Activated CD4-positive, alpha-beta T cell treated with anti-CD3 and anti-CD28 coated beads, Interleukin-2, Interleukin-6, amounts not matched to agents 100 ng/mL and 50 ng/mL, durations not matched to agents 16 hours and 8 hours (primary cell): ENCODE measurements at regions not wholly inside any gene's neighbourhood (a gene's known extent, or its start where the extent isn't known, plus 50 kb on each side); places are given as distances from the start of the nearest gene placed in this dataset.

ENCODE experiments used
- DNase-seq: peaks from one replicate; pipeline ENCODE4 v3.0.0-alpha.2; 2020

DNA sequence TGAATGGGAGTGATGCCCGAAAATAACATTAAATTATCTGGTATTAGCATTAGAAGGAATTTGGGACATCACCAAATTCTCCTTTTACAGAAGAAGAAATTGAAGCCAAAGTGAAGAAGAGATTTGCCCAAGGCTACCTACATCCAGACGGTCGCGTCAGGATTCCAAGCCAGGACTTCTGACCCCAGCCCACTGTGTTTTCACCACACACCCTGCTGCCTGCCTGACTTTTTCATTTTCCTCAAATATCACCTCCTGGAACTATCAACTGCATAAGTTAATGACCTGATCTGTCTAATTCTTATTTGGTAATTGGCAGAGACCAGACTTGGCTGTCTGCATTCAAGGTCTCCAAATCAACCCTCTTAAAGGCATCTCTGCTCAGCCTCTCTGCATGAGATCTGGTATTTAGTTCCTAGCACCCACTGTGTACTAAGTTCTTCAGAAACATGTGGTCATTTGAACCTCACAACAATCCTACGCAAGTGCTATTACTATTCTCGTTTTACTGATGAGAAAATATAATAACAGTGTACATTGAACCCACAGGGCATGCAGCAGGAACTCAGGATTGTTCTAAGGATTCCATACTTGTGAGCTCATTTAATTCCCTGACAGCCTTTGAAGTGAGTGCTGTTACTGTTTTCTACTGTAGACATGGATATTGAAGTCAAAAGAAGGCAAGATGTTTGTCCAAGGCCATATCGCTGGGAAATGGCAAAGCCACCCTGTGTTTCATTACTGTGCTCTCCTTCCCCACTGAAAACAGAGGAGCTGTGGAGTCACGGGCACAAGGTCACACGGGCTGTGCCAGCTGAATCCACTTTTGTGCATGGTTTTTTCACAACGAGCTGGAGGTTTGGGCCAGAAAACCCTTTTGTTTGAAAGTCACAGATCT is 195.2 kb upstream of the C1QTNF7 start:
- no peak for DNase-seq

DNA sequence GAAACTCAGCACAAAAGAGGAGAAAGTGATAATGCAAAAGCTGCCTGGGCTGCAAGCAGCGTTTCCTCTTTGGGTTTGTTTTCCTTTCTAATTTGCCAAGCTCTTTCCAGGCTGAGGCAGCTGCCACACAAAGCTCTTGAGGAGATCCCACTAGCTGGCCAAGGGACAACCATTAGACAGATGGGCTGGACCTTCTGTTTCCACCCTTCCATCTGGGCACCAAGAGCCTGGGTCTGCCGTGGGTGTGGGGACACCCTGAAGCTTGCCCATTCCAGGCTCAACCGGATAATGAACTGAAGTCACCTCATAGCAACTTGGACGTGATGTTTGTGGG is 194.6 kb upstream of the C1QTNF7 start:
- DNase-seq, result peak; percentile 16

DNA sequence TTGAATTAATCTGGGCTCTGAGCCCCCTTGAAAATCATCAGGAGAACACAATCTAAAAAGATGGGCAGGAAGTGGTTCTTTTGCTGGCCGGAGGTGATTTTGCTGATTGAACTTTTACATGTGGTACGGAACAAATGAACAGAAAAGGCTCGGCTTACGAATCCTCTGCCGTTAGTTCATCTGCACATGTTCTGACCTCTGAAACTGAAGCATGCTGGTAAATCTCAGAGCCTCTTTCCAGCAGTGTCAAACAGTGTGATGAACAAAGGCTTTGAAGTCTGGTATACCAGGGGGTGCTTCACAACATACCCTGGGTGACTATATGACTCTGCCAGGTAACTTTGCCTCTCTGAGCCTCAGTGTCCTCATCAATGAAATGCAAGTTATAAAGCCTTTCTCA is 194.2 kb upstream of the C1QTNF7 start:
- peak; percentile 41 for DNase-seq

GRCh38 chr4:15234116-15234855 is 193.5 kb upstream of the C1QTNF7 start:
- DNase-seq, result no peak

DNA sequence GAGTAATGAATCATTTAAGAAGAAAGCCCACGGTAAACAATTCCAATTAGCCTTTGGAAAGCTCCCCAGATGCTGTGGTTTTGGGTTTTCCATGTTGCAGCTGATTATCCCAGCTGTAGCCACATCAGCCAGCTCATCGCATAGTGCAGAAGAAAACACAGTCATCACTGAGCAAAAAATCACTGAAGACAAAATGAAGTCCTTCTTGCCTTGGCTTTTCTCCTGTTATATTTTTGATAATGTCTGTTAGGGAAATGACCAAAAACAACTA is 193.0 kb upstream of the C1QTNF7 start:
- no peak for DNase-seq

DNA sequence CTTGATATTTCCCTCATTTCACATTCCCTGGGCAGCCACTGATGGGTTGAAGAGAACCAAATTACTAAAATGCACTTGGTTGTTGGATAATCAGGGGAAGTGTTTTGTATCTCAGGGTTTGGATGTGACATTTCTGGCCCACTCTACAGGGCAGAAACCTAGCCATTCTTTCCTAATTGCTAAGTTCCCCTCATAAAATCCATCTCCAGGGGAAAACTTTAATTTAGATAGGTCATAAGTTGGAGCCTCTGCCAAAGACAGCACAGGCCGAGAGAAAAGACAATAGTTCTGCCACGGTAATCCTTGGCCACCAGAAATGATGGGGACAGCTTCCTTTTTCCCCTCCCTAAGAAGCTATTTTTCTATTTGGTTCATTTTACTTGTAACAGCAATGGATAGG is 192.7 kb upstream of the C1QTNF7 start:
- no peak for DNase-seq

DNA sequence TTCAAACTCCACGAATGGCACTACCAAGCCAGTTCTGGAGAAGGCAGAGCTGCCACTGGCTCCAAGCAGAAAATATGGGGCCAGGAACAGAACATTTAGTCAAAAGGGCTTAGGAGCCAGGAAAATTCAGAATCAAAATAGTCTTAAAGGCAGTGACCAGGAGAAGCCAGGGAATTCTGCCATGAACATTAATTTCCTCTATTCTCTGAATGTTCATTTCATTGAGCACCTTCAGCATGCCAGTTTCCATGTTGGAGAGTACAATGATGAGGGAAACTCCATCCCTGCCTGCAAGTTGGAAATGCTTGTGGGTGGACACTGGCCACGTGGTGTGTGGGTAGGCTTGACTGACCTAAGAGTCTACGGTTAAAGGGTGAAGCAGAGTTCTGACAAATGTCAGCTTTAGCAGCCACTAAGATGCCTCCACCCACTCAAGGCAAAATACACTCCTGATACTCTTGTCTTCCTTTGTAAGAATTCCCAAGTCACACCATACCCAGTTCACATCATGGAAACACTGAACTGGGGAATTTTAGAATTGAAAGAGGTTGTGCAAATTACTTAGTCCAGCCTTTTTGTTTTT is 190.1 kb upstream of the C1QTNF7 start:
- no peak for DNase-seq

- peak; percentile 34 for DNase-seq
Measured at GRCh38 chr4:15238720-15239119, 189.1 kb upstream of the C1QTNF7 start.

DNA sequence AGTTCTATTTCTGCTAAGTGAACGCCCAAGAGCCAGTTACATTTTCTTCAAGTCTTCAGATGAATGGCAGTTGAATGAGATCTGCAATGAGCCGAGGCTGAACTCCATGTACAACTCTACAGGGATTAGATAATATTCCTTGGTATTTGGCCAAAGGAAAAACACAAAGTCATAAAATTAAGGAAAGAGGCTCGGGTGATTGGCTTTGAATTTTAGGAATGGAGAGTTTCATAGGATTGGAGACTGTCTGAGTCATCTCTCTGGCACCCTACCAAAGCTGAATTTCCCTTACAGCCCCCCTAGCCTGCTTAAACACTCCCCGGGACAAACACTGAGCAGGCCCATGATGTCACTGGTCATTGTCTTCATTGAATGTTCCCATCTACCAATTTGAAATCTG is 188.0 kb upstream of the C1QTNF7 start:
- DNase-seq, result no peak

- DNase-seq, result no peak
Measured at GRCh38 chr4:15240764-15241163, 187.1 kb upstream of the C1QTNF7 start.

DNA sequence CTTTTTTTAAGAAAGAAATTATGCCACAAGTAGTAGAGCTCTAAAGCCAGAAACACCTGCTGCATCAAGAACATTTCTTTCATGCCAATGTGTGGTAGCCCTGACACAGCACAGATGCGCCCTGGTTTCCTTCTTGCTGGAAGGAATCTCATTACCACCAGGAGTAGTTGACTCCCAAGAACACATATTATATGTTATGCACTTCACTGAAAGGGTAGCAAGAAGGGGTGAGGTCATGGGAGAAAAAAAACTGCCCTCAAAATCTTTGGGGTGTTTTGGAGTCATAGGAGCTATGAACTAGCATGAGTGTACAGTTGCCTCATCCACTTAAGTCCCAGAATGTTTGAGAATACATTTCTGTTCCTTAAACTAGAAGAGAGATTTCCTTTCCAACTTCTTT is 185.8 kb upstream of the C1QTNF7 start:
- no peak for DNase-seq

GRCh38 chr4:15244354-15244753 is 183.5 kb upstream of the C1QTNF7 start:
- DNase-seq, result no peak

- no peak for DNase-seq
Measured at GRCh38 chr4:15245006-15245530, 182.8 kb upstream of the C1QTNF7 start.

GRCh38 chr4:15250021-15250441 is 177.8 kb upstream of the C1QTNF7 start:
- no peak for DNase-seq

DNA sequence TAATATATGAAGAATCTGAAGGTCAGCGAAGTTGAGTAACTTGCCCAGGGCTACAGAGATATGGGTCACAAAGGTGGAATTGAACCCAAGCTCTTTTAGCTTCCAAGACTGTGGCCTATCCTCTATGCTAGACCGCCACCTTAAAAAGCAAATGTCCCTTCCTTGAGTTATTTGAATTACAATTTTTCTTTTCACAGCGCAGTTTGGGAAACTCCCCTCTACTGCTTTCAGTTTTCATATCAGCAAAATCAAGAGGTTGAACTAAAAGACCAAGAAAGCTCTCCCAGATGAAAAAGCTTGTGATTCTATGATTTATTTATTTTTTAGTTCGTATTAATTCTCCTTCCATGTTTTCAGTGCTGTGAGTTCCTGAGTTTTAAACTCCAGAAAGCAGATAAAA is 174.5 kb upstream of the C1QTNF7 start:
- no peak for DNase-seq

GRCh38 chr4:15254236-15254880 is 173.5 kb upstream of the C1QTNF7 start:
- no peak for DNase-seq

GRCh38 chr4:15255537-15255936 is 172.3 kb upstream of the C1QTNF7 start:
- DNase-seq, result no peak

DNA sequence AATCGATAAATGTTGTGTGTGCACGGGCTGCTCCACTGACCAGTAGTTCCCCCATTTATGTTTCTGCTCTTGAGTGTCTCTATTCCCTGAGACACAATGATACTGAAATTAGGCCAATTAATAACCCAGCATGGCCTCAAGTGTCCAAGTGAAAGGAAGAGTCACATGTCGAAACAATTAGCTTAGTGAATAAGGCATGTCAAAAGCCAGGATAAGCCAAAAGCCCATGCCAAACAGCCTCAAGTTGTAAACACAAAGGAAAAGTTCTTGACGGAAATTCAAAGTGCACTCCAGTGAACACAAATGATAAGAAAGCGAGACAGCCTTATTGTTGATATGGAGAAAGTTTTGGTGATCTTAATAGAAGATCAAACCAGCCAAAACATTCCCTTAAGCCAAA is 167.1 kb upstream of the C1QTNF7 start:
- DNase-seq, result no peak

GRCh38 chr4:15262396-15262795 is 165.4 kb upstream of the C1QTNF7 start:
- peak; percentile 39 for DNase-seq

- no peak for DNase-seq
Measured at GRCh38 chr4:15270201-15270600, 157.6 kb upstream of the C1QTNF7 start.

- no peak for DNase-seq
Measured at GRCh38 chr4:15286041-15286440, 141.8 kb upstream of the C1QTNF7 start.

DNA sequence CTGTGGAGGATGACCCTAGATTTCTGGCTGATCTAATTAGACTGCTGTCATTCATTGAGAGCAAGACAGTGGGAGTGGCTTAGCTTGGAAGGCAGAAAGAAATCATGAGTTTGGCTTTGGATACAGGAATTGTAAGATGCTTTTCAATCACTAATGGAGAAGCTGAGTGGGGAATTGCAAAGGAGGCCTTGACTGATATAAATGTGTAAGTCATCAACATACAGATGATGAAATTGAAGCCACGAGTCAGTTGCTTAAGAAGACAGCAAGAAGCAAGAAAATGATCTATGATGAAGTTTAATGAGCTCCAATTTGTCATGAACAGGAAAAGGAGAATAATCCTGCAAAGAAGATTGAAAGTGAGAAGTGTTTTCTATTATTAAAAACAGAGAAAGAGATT is 136.7 kb upstream of the C1QTNF7 start:
- DNase-seq, result no peak

DNA sequence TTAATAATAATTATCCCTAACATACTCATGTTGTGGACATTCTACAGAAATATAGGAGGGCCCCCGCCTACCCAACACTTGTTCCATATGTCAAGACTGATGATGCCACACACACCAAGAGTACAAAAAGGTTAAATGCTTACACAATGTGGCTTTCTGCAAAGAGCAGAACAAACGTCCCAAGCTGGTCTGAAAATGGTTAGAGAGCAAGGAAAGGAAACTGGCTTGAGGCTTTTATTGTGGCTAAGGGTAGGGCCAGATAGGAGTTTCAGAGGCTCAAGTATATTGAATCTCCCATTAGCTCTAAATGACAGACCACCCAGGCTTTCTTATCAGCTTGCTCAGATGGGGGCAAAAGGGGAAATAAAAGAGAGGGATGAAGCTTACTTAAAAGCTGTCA is 134.1 kb upstream of the C1QTNF7 start:
- no peak for DNase-seq

- DNase-seq, result no peak
Measured at GRCh38 chr4:15294202-15294601, 133.6 kb upstream of the C1QTNF7 start.
